K562 (cell line): ENCODE measurements at regions not wholly inside any gene's neighbourhood (a gene's known extent, or its start where the extent isn't known, plus 50 kb on each side); places are given as distances from the start of the nearest gene placed in this dataset.

ENCODE experiments used
- BMI1 ChIP-seq: fragments of 150-350 bp; IDR thresholded peaks from 2 replicates; pipeline ENCODE4 v1.6.1; 2014; ENCODE audit warnings: low read length
- CCNT2 ChIP-seq: IDR thresholded peaks from 2 replicates; pipeline ENCODE4 v1.6.1; 2011; ENCODE audit warnings: borderline replicate concordance, low read depth, mild to moderate bottlenecking, moderate library complexity, mixed read lengths, low read length; ENCODE audit not compliant: insufficient read length; ENCODE audit errors: extremely low read depth
- CTCF ChIP-seq, 3 experiments: IDR thresholded peaks in 2 of 3; conservative IDR thresholded peaks in 1 of 3; 2 replicates each; pipeline ENCODE4 v1.5.1; 2011 to 2012; ENCODE audit warnings: low read length in 3 of 3, mild to moderate bottlenecking in 3 of 3, control low read depth in 2 of 3, improper control_type of control experiment in 1 of 3, inconsistent platforms in 1 of 3, low read depth in 1 of 3, mixed read lengths in 1 of 3, moderate library complexity in 1 of 3; ENCODE audit not compliant: insufficient read depth in 2 of 3
- DDX20 ChIP-seq: fragments of 450-650 bp; IDR thresholded peaks from 2 replicates; pipeline ENCODE4 v1.6.1; 2016; ENCODE audit warnings: missing genetic modification characterization, low read depth, mild to moderate bottlenecking, missing compliant biosample characterization, moderate library complexity
- DEAF1 ChIP-seq: fragments of 450-650 bp; formaldehyde crosslinking; IDR thresholded peaks from 2 replicates; pipeline ENCODE4 v1.4.0; 2020; ENCODE audit warnings: mild to moderate bottlenecking, moderate library complexity
- KDM5B ChIP-seq: fragments of 200-600 bp; sonication (generic); IDR thresholded peaks from 2 replicates; pipeline ENCODE4 v1.6.1; 2012; ENCODE audit warnings: low read depth, mild to moderate bottlenecking, moderate library complexity, low read length, control low read depth, inconsistent platforms; ENCODE audit not compliant: insufficient replicate concordance
- MNT ChIP-seq, 2 experiments: fragments of 450-650 bp; conservative IDR thresholded peaks; 2 replicates each; pipeline ENCODE4 v1.6.1; 2017; ENCODE audit warnings: mild to moderate bottlenecking in 2 of 2, moderate library complexity in 2 of 2
- MTA2 ChIP-seq: fragments of 450-650 bp; IDR thresholded peaks from 2 replicates; pipeline ENCODE4 v1.6.1; 2016; ENCODE audit warnings: low read depth
- NELFE ChIP-seq: IDR thresholded peaks from 2 replicates; pipeline ENCODE4 v1.6.1; 2011; ENCODE audit warnings: mild to moderate bottlenecking; ENCODE audit not compliant: insufficient read depth, insufficient read length
- NFE2 ChIP-seq: IDR thresholded peaks from 2 replicates; pipeline ENCODE4 v1.6.1; 2014; ENCODE audit warnings: antibody characterized with exemption, low read depth
- PCBP2 ChIP-seq: fragments of 200-400 bp; formaldehyde crosslinking; IDR thresholded peaks from 2 replicates; pipeline ENCODE4 v1.6.1; 2018; ENCODE audit warnings: low read length, low read depth, mild to moderate bottlenecking, moderate library complexity; ENCODE audit not compliant: poor library complexity, severe bottlenecking
- RFX5 ChIP-seq: IDR thresholded peaks from 2 replicates; pipeline ENCODE4 v1.6.1; 2011; ENCODE audit warnings: low read depth, mild to moderate bottlenecking, improper control_type of control experiment, low read length
- RNF2 ChIP-seq: sonication (generic); IDR thresholded peaks from 2 replicates; pipeline ENCODE4 v1.6.1; 2016
- SMARCA4 ChIP-seq: fragments of 450-650 bp; IDR thresholded peaks from 2 replicates; pipeline ENCODE4 v1.6.1; 2016
- ZFX ChIP-seq: sonication (generic); formaldehyde crosslinking; IDR thresholded peaks from 2 replicates; pipeline ENCODE4 v1.8.0; 2022; ENCODE audit warnings: mild to moderate bottlenecking, missing genetic modification reagents, moderate library complexity
- ZNF699 ChIP-seq: fragments of 250-450 bp; sonication (Bioruptor Pico); IDR thresholded peaks from 2 replicates; pipeline ENCODE4 v1.8.0; 2021; ENCODE audit warnings: mild to moderate bottlenecking, moderate library complexity; ENCODE audit not compliant: insufficient replicate concordance
- TF ChIP-seq, protein P1 (sequence below), 2 experiments: IDR thresholded peaks; 2 replicates each; pipeline ENCODE4 v1.6.1; 2011; ENCODE audit warnings: borderline replicate concordance in 1 of 2, control low read depth in 1 of 2, low read depth in 1 of 2, low read length in 1 of 2, mild to moderate bottlenecking in 1 of 2, mixed read lengths in 1 of 2, moderate library complexity in 1 of 2; ENCODE audit not compliant: insufficient read depth in 1 of 2, insufficient read length in 1 of 2, poor library complexity in 1 of 2, severe bottlenecking in 1 of 2; ENCODE audit errors: extremely low read depth in 1 of 2

GRCh38 chr11:69948256-69949141 lies 129.3 kb upstream of the FGF3 start (continued):
- TF ChIP-seq MNT (conservative IDR thresholded peaks at IDR 0.05) (0 out of 4 replicates have a peak, but pooled peaks of 1 of the 2 experiments have one; percentile 34), KDM5B (no peak), DEAF1 (CRISPR knock-in tag) (no peak), SMARCA4 (peak; percentile 94), MTA2 (peak; percentile 79), BMI1 (no peak), PCBP2 (no peak), NFE2 (peak; percentile 86), RNF2 (peak; percentile 57; the same call in 1 of the 2 replicates), ZNF699 (CRISPR knock-in tag) (no peak), ZFX (CRISPR knock-in tag) (peak; percentile 58), CTCF (IDR thresholded peaks at IDR 0.05 in 2 of 3, conservative IDR thresholded peaks at IDR 0.05 in 1 of 3; ENCODE audit: insufficient read depth in 2 of 3, low read depth in 1 of 3, low read length in 3 of 3) (peak in 1 of 3 experiments; percentile 18; a peak in 2 of 6 replicates), NELFE (no peak), CCNT2 (peak; percentile 90), RFX5 (no peak), DDX20 (tag) (no peak)
- TF ChIP-seq, protein P1, sequence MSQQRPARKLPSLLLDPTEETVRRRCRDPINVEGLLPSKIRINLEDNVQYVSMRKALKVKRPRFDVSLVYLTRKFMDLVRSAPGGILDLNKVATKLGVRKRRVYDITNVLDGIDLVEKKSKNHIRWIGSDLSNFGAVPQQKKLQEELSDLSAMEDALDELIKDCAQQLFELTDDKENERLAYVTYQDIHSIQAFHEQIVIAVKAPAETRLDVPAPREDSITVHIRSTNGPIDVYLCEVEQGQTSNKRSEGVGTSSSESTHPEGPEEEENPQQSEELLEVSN (IDR thresholded peaks at IDR 0.05; ENCODE audit: borderline replicate concordance in 1 of 2, extremely low read depth in 1 of 2, insufficient read depth in 1 of 2, insufficient read length in 1 of 2, low read depth in 1 of 2, low read length in 1 of 2, poor library complexity in 1 of 2, severe bottlenecking in 1 of 2): peak in 1 of 2 experiments; percentile 49
